ENCODE measurements at regions not wholly inside any gene's neighbourhood (a gene's known extent, or its start where the extent isn't known, plus 50 kb on each side); places are given as distances from the start of the nearest gene placed in this dataset.
"Not testable (repeated sequence)": the region's sequence is repeated elsewhere in the genome, so short reads cannot be mapped to it uniquely, and the experiment has no call there.

- no peak for TF ChIP-seq CTCF (IDR thresholded peaks at IDR 0.05; ENCODE audit: insufficient read depth, low read depth, low read length, missing control alignments)
- no peak overlapping the region for H3K4me3 ChIP-seq (ENCODE audit: low read depth, low read length)
- DNase-seq (ENCODE audit: low read depth), result no peak
Measured at GRCh38 chr10:45163315-45163975, 152.0 kb downstream of the OR13A1 start.

- DNase-seq (ENCODE audit: low read depth); H3K4me3 ChIP-seq (ENCODE audit: low read depth, low read length): not testable (repeated sequence)
Measured at GRCh38 chr10:45175520-45176118, 139.8 kb downstream of the OR13A1 start.

- DNase-seq (ENCODE audit: low read depth), result no peak
Measured at GRCh38 chr10:45179691-45180090, 135.7 kb downstream of the OR13A1 start.

GRCh38 chr10:45180507-45180906 is 134.9 kb downstream of the OR13A1 start:
- no peak overlapping the region for H3K4me3 ChIP-seq (ENCODE audit: low read depth, low read length)
- no peak for TF ChIP-seq CTCF (IDR thresholded peaks at IDR 0.05; ENCODE audit: insufficient read depth, low read depth, low read length, missing control alignments)
- DNase-seq (ENCODE audit: low read depth), result no peak

More at GRCh38 chr10:45179691-45180090, 135.7 kb downstream of the OR13A1 start:
- no peak overlapping the region for H3K4me3 ChIP-seq (ENCODE audit: low read depth, low read length)
- TF ChIP-seq CTCF (IDR thresholded peaks at IDR 0.05; ENCODE audit: insufficient read depth, low read depth, low read length, missing control alignments), result no peak

- DNase-seq (ENCODE audit: low read depth), result no peak
- H3K4me3 ChIP-seq (ENCODE audit: low read depth, low read length), result no peak overlapping the region
- TF ChIP-seq CTCF (IDR thresholded peaks at IDR 0.05; ENCODE audit: insufficient read depth, low read depth, low read length, missing control alignments), result no peak
Measured at GRCh38 chr10:45180946-45181875, 134.2 kb downstream of the OR13A1 start.

GRCh38 chr10:45183174-45183573 is 132.2 kb downstream of the OR13A1 start:
- no peak for DNase-seq (ENCODE audit: low read depth)
- no peak overlapping the region for H3K4me3 ChIP-seq (ENCODE audit: low read depth, low read length)
- no peak for TF ChIP-seq CTCF (IDR thresholded peaks at IDR 0.05; ENCODE audit: insufficient read depth, low read depth, low read length, missing control alignments)

GRCh38 chr10:45197816-45198485 is 117.5 kb downstream of the OR13A1 start:
- no peak overlapping the region for H3K4me3 ChIP-seq (ENCODE audit: low read depth, low read length)
- DNase-seq (ENCODE audit: low read depth), result no peak
- TF ChIP-seq CTCF (IDR thresholded peaks at IDR 0.05; ENCODE audit: insufficient read depth, low read depth, low read length, missing control alignments), result no peak

Measured in GM12865 (cell line).